HEK293 (cell line): ENCODE measurements at regions not wholly inside any gene's neighbourhood (a gene's known extent, or its start where the extent isn't known, plus 50 kb on each side); places are given as distances from the start of the nearest gene placed in this dataset.

Experiments
- CTCF ChIA-PET: fragments of 350-600 bp; formaldehyde crosslinking; extraction: SDS; loops from one replicate; lab custom pipeline; 2021; ENCODE audit warnings: antibody characterized with exemption; lab: Yijun Ruan, JAX
- POLR2A ChIA-PET: fragments of 300-600 bp; formaldehyde crosslinking; extraction: SDS; loops from one replicate; lab custom pipeline; 2020; ENCODE audit warnings: antibody characterized with exemption, inconsistent platforms; lab: Yijun Ruan, JAX
- H3K27ac ChIP-seq: fragments of 200-500 bp; sonication (Bioruptor generic); 2 replicates; pipeline ENCODE4 v1.5.1; 2014; ENCODE audit warnings: low read depth, low read length, control low read depth, inconsistent platforms; ENCODE audit errors: extremely low read depth
- H3K36me3 ChIP-seq, 2 experiments: fragments of 200-500 bp in 1 of 2; sonication (Bioruptor generic) in 1 of 2; 1 replicate in 1 of 2; 2 replicates in 1 of 2; pipeline ENCODE4 v1.5.1; 2014 to 2017; ENCODE audit warnings: inconsistent platforms in 2 of 2, low read length in 2 of 2; ENCODE audit not compliant: control insufficient read depth in 2 of 2, insufficient read depth in 1 of 2
- H3K4me1 ChIP-seq: fragments of 200-500 bp; sonication (Bioruptor generic); 2 replicates; pipeline ENCODE4 v1.5.1; 2014; ENCODE audit warnings: mild to moderate bottlenecking, low read length, inconsistent platforms; ENCODE audit not compliant: control insufficient read depth, insufficient read depth
- H3K4me3 ChIP-seq: 2 replicates; pipeline ENCODE4 v1.5.1; 2011; ENCODE audit warnings: low read depth, mild to moderate bottlenecking, control low read depth, low read length, moderate library complexity
- H3K9me3 ChIP-seq: fragments of 200-500 bp; sonication (Bioruptor generic); 2 replicates; pipeline ENCODE4 v1.5.1; 2014; ENCODE audit warnings: low read depth, low read length, inconsistent platforms; ENCODE audit not compliant: control insufficient read depth, insufficient read depth
- GLI2 ChIP-seq: fragments of 450-650 bp; formaldehyde crosslinking; IDR thresholded peaks from 2 replicates; pipeline ENCODE4; 2017; ENCODE audit warnings: missing biosample characterization, missing genetic modification characterization, low read depth, borderline replicate concordance
- GLI4 ChIP-seq: fragments of 450-650 bp; formaldehyde crosslinking; IDR thresholded peaks from 2 replicates; pipeline ENCODE4 v1.5.1; 2016; ENCODE audit warnings: missing biosample characterization, missing genetic modification characterization
- HOXC10 ChIP-seq: sonication (generic); formaldehyde crosslinking; IDR thresholded peaks from 2 replicates; pipeline ENCODE4 v1.8.1; 2023; ENCODE audit warnings: mild to moderate bottlenecking, missing genetic modification reagents
- KLF1 ChIP-seq: fragments of 450-650 bp; formaldehyde crosslinking; IDR thresholded peaks from 2 replicates; pipeline ENCODE4 v1.5.1; 2016; ENCODE audit warnings: missing biosample characterization, missing genetic modification characterization
- MEIS1 ChIP-seq: sonication (generic); formaldehyde crosslinking; IDR thresholded peaks from 2 replicates; pipeline ENCODE4 v1.8.1; 2022; ENCODE audit warnings: missing genetic modification reagents, mild to moderate bottlenecking, borderline replicate concordance
- RBAK ChIP-seq: fragments of 450-650 bp; formaldehyde crosslinking; IDR thresholded peaks from 2 replicates; pipeline ENCODE4 v1.5.1; 2016; ENCODE audit warnings: missing biosample characterization, missing genetic modification characterization
- SP2 ChIP-seq: fragments of 450-650 bp; formaldehyde crosslinking; IDR thresholded peaks from 2 replicates; pipeline ENCODE4 v1.5.1; 2016; ENCODE audit warnings: missing biosample characterization, missing genetic modification characterization
- ZBTB1 ChIP-seq: fragments of 450-650 bp; formaldehyde crosslinking; IDR thresholded peaks from 2 replicates; pipeline ENCODE4 v1.5.1; 2016; ENCODE audit warnings: missing biosample characterization, missing genetic modification characterization
- ZBTB8A ChIP-seq: fragments of 450-650 bp; formaldehyde crosslinking; IDR thresholded peaks from 2 replicates; pipeline ENCODE4 v1.5.1; 2016; ENCODE audit warnings: missing biosample characterization, missing genetic modification characterization
- ZFP41 ChIP-seq: fragments of 450-650 bp; formaldehyde crosslinking; IDR thresholded peaks from 2 replicates; pipeline ENCODE4 v1.5.1; 2016; ENCODE audit warnings: missing biosample characterization, missing genetic modification characterization, borderline replicate concordance
- ZNF146 ChIP-seq: fragments of 450-650 bp; formaldehyde crosslinking; IDR thresholded peaks from 2 replicates; pipeline ENCODE4 v1.5.1; 2016; ENCODE audit warnings: missing biosample characterization, missing genetic modification characterization
- ZNF202 ChIP-seq: fragments of 450-650 bp; formaldehyde crosslinking; IDR thresholded peaks from 2 replicates; pipeline ENCODE4 v1.5.1; 2016; ENCODE audit warnings: missing biosample characterization, missing genetic modification characterization, borderline replicate concordance
- ZNF221 ChIP-seq: fragments of 450-650 bp; formaldehyde crosslinking; IDR thresholded peaks from 2 replicates; pipeline ENCODE4 v1.5.1; 2017; ENCODE audit warnings: missing biosample characterization, missing genetic modification characterization, borderline replicate concordance
- ZNF366 ChIP-seq: fragments of 450-650 bp; formaldehyde crosslinking; conservative IDR thresholded peaks from 2 replicates; pipeline ENCODE4 v1.5.1; 2016; ENCODE audit warnings: missing biosample characterization, missing genetic modification characterization
- ZNF391 ChIP-seq: fragments of 450-650 bp; formaldehyde crosslinking; IDR thresholded peaks from 2 replicates; pipeline ENCODE4 v1.5.1; 2016; ENCODE audit warnings: low read depth, missing biosample characterization, missing genetic modification characterization, borderline replicate concordance
- ZNF521 ChIP-seq: fragments of 450-650 bp; formaldehyde crosslinking; IDR thresholded peaks from 2 replicates; pipeline ENCODE4 v1.5.1; 2017; ENCODE audit warnings: missing biosample characterization, mild to moderate bottlenecking, missing genetic modification characterization
- ZNF549 ChIP-seq: fragments of 450-650 bp; IDR thresholded peaks from 2 replicates; pipeline ENCODE4 v1.5.1; 2018; ENCODE audit warnings: missing biosample characterization, missing genetic modification characterization, mild to moderate bottlenecking, inconsistent platforms, moderate library complexity
- ZNF560 ChIP-seq: fragments of 450-650 bp; formaldehyde crosslinking; IDR thresholded peaks from 2 replicates; pipeline ENCODE4 v1.5.1; 2017; ENCODE audit warnings: missing biosample characterization, missing genetic modification characterization, borderline replicate concordance
- ZNF596 ChIP-seq: fragments of 450-650 bp; IDR thresholded peaks from 2 replicates; pipeline ENCODE4 v1.5.0; 2018; ENCODE audit warnings: missing biosample characterization, mild to moderate bottlenecking, missing genetic modification characterization, moderate library complexity
- ZNF600 ChIP-seq: fragments of 450-650 bp; formaldehyde crosslinking; IDR thresholded peaks from 2 replicates; pipeline ENCODE4 v1.5.1; 2016; ENCODE audit warnings: missing biosample characterization, missing genetic modification characterization
- ZNF777 ChIP-seq: fragments of 450-650 bp; formaldehyde crosslinking; IDR thresholded peaks from 2 replicates; pipeline ENCODE4 v1.5.1; 2017; ENCODE audit warnings: missing biosample characterization, missing genetic modification characterization, borderline replicate concordance
- TF ChIP-seq, protein P1 (sequence below): fragments of 450-650 bp; formaldehyde crosslinking; IDR thresholded peaks from 2 replicates; pipeline ENCODE4 v1.5.1; 2016; ENCODE audit warnings: missing biosample characterization, missing genetic modification characterization, low read depth
- TF ChIP-seq, protein P2 (sequence below): fragments of 450-650 bp; formaldehyde crosslinking; IDR thresholded peaks from 2 replicates; pipeline ENCODE4 v1.5.1; 2017; ENCODE audit warnings: missing biosample characterization, missing genetic modification characterization
- TF ChIP-seq, protein P3 (sequence below): fragments of 450-650 bp; formaldehyde crosslinking; IDR thresholded peaks from 2 replicates; pipeline ENCODE4 v1.5.1; 2016; ENCODE audit warnings: missing biosample characterization, missing genetic modification characterization
- TF ChIP-seq, protein P4 (sequence below): fragments of 450-650 bp; formaldehyde crosslinking; IDR thresholded peaks from 2 replicates; pipeline ENCODE4 v1.5.1; 2017; ENCODE audit warnings: missing biosample characterization, missing genetic modification characterization
- TF ChIP-seq, protein P5 (sequence below): fragments of 450-650 bp; formaldehyde crosslinking; IDR thresholded peaks from 2 replicates; pipeline ENCODE4 v1.5.1; 2017; ENCODE audit warnings: missing biosample characterization, mild to moderate bottlenecking, missing genetic modification characterization, moderate library complexity
- TF ChIP-seq, protein P6 (sequence below): fragments of 450-650 bp; formaldehyde crosslinking; IDR thresholded peaks from 2 replicates; pipeline ENCODE4 v1.5.1; 2016; ENCODE audit warnings: missing biosample characterization, missing genetic modification characterization

DNA sequence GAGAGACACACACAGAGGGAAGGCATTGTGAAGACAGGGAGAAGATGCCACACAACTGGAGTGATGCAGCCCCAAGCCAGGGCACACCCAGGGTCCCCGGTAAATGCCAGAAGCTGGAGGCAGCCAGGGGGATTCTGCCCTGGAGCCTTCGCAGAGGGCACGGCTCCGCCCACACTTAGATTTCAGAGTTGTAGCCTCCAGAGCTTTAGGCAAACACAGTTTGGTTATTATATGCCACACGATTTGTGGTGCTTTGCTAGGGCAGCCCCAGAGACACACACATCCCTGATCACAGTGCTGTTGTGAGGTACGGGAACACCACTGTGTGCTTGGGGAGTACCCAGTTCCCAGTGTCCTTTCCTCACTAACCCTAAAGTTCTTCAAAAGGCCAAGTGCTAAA is 280.6 kb downstream of the SMOC2 start:
- Histone ChIP-seq H3K27ac (no peak overlapping the region), H3K4me1 (no peaks in the 10 kb centered on the region), H3K4me3 (no peak overlapping the region), H3K9me3 (no peaks in the 10 kb centered on the region), H3K36me3 (no peaks in the 10 kb centered on the region)
- CTCF ChIA-PET, result no interaction called here
- POLR2A ChIA-PET, result no interaction called here
- no peak for TF ChIP-seq ZNF146 (tag by site-specific recombination)
- TF ChIP-seq, protein P1, sequence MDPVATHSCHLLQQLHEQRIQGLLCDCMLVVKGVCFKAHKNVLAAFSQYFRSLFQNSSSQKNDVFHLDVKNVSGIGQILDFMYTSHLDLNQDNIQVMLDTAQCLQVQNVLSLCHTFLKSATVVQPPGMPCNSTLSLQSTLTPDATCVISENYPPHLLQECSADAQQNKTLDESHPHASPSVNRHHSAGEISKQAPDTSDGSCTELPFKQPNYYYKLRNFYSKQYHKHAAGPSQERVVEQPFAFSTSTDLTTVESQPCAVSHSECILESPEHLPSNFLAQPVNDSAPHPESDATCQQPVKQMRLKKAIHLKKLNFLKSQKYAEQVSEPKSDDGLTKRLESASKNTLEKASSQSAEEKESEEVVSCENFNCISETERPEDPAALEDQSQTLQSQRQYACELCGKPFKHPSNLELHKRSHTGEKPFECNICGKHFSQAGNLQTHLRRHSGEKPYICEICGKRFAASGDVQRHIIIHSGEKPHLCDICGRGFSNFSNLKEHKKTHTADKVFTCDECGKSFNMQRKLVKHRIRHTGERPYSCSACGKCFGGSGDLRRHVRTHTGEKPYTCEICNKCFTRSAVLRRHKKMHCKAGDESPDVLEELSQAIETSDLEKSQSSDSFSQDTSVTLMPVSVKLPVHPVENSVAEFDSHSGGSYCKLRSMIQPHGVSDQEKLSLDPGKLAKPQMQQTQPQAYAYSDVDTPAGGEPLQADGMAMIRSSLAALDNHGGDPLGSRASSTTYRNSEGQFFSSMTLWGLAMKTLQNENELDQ (tag by site-specific recombination), result no peak
- TF ChIP-seq SP2 (tag by site-specific recombination), result no peak
- no peak for TF ChIP-seq ZNF777 (tag by site-specific recombination)
- TF ChIP-seq ZNF549 (tag by site-specific recombination), result no peak
- TF ChIP-seq, protein P2, sequence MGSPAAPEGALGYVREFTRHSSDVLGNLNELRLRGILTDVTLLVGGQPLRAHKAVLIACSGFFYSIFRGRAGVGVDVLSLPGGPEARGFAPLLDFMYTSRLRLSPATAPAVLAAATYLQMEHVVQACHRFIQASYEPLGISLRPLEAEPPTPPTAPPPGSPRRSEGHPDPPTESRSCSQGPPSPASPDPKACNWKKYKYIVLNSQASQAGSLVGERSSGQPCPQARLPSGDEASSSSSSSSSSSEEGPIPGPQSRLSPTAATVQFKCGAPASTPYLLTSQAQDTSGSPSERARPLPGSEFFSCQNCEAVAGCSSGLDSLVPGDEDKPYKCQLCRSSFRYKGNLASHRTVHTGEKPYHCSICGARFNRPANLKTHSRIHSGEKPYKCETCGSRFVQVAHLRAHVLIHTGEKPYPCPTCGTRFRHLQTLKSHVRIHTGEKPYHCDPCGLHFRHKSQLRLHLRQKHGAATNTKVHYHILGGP (tag by site-specific recombination), result no peak
- no peak for TF ChIP-seq RBAK (tag by site-specific recombination)
- TF ChIP-seq HOXC10, result no peak
- TF ChIP-seq ZNF596 (tag by site-specific recombination), result no peak

DNA sequence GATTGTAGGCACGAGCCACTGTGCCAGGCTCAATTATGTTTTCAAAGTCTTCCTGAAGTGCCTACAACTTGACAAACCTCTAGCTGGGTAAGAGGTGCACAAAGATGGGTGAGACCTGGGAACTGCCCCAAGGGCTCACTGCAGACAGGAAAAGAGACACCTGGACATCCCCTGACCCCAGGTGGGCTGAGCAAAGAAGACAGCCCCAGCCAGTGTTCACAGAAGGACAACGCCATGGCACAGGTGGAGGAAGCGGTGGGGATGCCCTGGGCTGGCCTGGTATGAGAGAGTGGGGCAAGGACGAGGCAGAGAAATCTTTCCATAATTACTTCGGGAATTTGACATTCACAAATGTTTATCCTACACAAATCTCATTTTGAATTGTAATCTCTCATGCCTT is 278.9 kb downstream of the SMOC2 start:
- ChIA-PET POLR2A (no interaction called here), CTCF (interaction anchor here (1.0 kb wide), 1 partner anchor 349 kb away, joined by 3 read pairs; no protein-coding TSS in a partner anchor)
- Histone ChIP-seq H3K27ac (no peak overlapping the region), H3K9me3 (no peaks in the 10 kb centered on the region), H3K36me3 (no peaks in the 10 kb centered on the region), H3K4me3 (no peak overlapping the region), H3K4me1 (no peaks in the 10 kb centered on the region)
- TF ChIP-seq ZBTB8A (tag by site-specific recombination) (no peak), ZFP41 (tag by site-specific recombination) (no peak), ZNF202 (no peak), GLI2 (no peak), ZNF521 (tag by site-specific recombination) (no peak), ZNF221 (tag by site-specific recombination) (no peak), GLI4 (no peak), ZNF391 (no peak), ZBTB1 (tag by site-specific recombination) (no peak), MEIS1 (CRISPR knock-in tag) (no peak), ZNF600 (tag by site-specific recombination) (no peak), ZNF366 (no peak), ZNF560 (no peak), KLF1 (no peak)
- TF ChIP-seq, protein P3, sequence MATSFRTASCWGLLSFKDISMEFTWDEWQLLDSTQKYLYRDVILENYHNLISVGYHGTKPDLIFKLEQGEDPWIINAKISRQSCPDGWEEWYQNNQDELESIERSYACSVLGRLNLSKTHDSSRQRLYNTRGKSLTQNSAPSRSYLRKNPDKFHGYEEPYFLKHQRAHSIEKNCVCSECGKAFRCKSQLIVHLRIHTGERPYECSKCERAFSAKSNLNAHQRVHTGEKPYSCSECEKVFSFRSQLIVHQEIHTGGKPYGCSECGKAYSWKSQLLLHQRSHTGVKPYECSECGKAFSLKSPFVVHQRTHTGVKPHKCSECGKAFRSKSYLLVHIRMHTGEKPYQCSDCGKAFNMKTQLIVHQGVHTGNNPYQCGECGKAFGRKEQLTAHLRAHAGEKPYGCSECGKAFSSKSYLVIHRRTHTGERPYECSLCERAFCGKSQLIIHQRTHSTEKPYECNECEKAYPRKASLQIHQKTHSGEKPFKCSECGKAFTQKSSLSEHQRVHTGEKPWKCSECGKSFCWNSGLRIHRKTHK (tag by site-specific recombination), result no peak
- TF ChIP-seq, protein P4, sequence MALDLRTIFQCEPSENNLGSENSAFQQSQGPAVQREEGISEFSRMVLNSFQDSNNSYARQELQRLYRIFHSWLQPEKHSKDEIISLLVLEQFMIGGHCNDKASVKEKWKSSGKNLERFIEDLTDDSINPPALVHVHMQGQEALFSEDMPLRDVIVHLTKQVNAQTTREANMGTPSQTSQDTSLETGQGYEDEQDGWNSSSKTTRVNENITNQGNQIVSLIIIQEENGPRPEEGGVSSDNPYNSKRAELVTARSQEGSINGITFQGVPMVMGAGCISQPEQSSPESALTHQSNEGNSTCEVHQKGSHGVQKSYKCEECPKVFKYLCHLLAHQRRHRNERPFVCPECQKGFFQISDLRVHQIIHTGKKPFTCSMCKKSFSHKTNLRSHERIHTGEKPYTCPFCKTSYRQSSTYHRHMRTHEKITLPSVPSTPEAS (tag by site-specific recombination), result no peak
- TF ChIP-seq, protein P5, sequence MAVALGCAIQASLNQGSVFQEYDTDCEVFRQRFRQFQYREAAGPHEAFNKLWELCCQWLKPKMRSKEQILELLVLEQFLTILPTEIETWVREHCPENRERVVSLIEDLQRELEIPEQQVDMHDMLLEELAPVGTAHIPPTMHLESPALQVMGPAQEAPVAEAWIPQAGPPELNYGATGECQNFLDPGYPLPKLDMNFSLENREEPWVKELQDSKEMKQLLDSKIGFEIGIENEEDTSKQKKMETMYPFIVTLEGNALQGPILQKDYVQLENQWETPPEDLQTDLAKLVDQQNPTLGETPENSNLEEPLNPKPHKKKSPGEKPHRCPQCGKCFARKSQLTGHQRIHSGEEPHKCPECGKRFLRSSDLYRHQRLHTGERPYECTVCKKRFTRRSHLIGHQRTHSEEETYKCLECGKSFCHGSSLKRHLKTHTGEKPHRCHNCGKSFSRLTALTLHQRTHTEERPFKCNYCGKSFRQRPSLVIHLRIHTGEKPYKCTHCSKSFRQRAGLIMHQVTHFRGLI (tag by site-specific recombination), result no peak
- TF ChIP-seq, protein P6, sequence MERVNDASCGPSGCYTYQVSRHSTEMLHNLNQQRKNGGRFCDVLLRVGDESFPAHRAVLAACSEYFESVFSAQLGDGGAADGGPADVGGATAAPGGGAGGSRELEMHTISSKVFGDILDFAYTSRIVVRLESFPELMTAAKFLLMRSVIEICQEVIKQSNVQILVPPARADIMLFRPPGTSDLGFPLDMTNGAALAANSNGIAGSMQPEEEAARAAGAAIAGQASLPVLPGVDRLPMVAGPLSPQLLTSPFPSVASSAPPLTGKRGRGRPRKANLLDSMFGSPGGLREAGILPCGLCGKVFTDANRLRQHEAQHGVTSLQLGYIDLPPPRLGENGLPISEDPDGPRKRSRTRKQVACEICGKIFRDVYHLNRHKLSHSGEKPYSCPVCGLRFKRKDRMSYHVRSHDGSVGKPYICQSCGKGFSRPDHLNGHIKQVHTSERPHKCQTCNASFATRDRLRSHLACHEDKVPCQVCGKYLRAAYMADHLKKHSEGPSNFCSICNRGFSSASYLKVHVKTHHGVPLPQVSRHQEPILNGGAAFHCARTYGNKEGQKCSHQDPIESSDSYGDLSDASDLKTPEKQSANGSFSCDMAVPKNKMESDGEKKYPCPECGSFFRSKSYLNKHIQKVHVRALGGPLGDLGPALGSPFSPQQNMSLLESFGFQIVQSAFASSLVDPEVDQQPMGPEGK (tag by site-specific recombination), result no peak
